B cell (primary cell): ENCODE measurements at regions not wholly inside any gene's neighbourhood (a gene's known extent, or its start where the extent isn't known, plus 50 kb on each side); places are given as distances from the start of the nearest gene placed in this dataset.

Source experiments
- ATAC-seq: fragments of 200-7000 bp; cut with Tn5 transposase; one replicate; pipeline ENCODE4 v1.10.0; 2021; ENCODE audit warnings: low read depth, mild to moderate bottlenecking, moderate number of reproducible peaks, moderate library complexity
- CTCF ChIA-PET: fragments of 350-600 bp; sonication (Branson Sonifier 250); formaldehyde crosslinking; loops from one replicate; lab custom pipeline; 2021; ENCODE audit warnings: antibody characterized with exemption, inconsistent platforms; lab: Charles Lee
- POLR2A ChIA-PET: fragments of 350-600 bp; sonication (Branson Sonifier 250); formaldehyde crosslinking; loops from one replicate; lab custom pipeline; 2021; ENCODE audit warnings: antibody characterized with exemption; lab: Charles Lee
- DNase-seq: peaks from one replicate; pipeline ENCODE4 v3.0.0; 2013
- H2AFZ ChIP-seq: 2 replicates; pipeline ENCODE4 v1.6.1; 2012; ENCODE audit warnings: mild to moderate bottlenecking, low read depth, low read length; ENCODE audit not compliant: insufficient read depth, poor library complexity, severe bottlenecking
- H3K27ac ChIP-seq, 2 donors: 1 replicate in 1 of 2; 2 replicates in 1 of 2; pipeline ENCODE4 v1.5.1; 2012 to 2013; ENCODE audit warnings: low read length in 2 of 2, mild to moderate bottlenecking in 2 of 2, moderate library complexity in 1 of 2
- H3K27me3 ChIP-seq, 4 experiments: fragments of 200-600 bp in 1 of 4; sonication (generic) in 1 of 4; replicated peaks in 1 of 4; 1 replicate in 2 of 4; 2 replicates in 2 of 4; pipeline versions ENCODE4 v1.6.1 to v1.7.0; 2013 to 2016; ENCODE audit warnings: low read length in 3 of 4, mild to moderate bottlenecking in 2 of 4, mixed read lengths in 1 of 4, moderate library complexity in 1 of 4; ENCODE audit not compliant: insufficient read depth in 4 of 4, control insufficient read depth in 3 of 4; ENCODE audit errors: control extremely low read depth in 1 of 4
- H3K36me3 ChIP-seq, 2 experiments: replicated peaks in 1 of 2; 1 replicate in 1 of 2; 2 replicates in 1 of 2; pipeline versions ENCODE4 v1.6.1 to v1.7.1; 2013; ENCODE audit warnings: low read length in 1 of 2; ENCODE audit not compliant: insufficient read depth in 2 of 2, control insufficient read depth in 1 of 2; ENCODE audit errors: control extremely low read depth in 1 of 2, extremely low read depth in 1 of 2
- H3K4me1 ChIP-seq, 2 donors: fragments of 200-600 bp in 1 of 2; sonication (generic) in 1 of 2; 1 replicate in 1 of 2; 2 replicates in 1 of 2; pipeline versions ENCODE4 v1.5.1 to v1.6.1; 2013 to 2017; ENCODE audit warnings: low read length in 2 of 2; ENCODE audit not compliant: control insufficient read depth in 2 of 2, insufficient read depth in 2 of 2
- H3K4me2 ChIP-seq: replicated peaks from 2 replicates; pipeline ENCODE3; 2012; ENCODE audit warnings: mild to moderate bottlenecking, low read depth, low read length; ENCODE audit not compliant: poor library complexity, severe bottlenecking
- H3K4me3 ChIP-seq, 5 experiments: fragments of 200-600 bp in 1 of 5; sonication (generic) in 1 of 5; 1 replicate in 3 of 5; 2 replicates in 2 of 5; pipeline versions ENCODE4 v1.5.1 to v1.7.0; 2011 to 2016; ENCODE audit warnings: low read length in 4 of 5, mild to moderate bottlenecking in 4 of 5, low read depth in 2 of 5, control low read depth in 1 of 5, moderate library complexity in 1 of 5; ENCODE audit not compliant: insufficient read depth in 1 of 5; ENCODE audit errors: control extremely low read depth in 1 of 5, extremely low read depth in 1 of 5
- H3K79me2 ChIP-seq: fragments of 200-600 bp; sonication (generic); one replicate; pipeline ENCODE4 v1.6.0; 2016; ENCODE audit warnings: low read length; ENCODE audit not compliant: control insufficient read depth, insufficient read depth
- H3K9ac ChIP-seq: fragments of 200-600 bp; sonication (generic); 2 replicates; pipeline ENCODE4 v1.6.1; 2017; ENCODE audit warnings: mild to moderate bottlenecking, low read length, moderate library complexity
- H3K9me3 ChIP-seq, 3 donors: one replicate each; pipeline versions ENCODE4 v1.6.1 to v1.7.1; 2013; ENCODE audit warnings: low read length in 2 of 3; ENCODE audit not compliant: control insufficient read depth in 2 of 3, insufficient read depth in 1 of 3; ENCODE audit errors: control extremely low read depth in 1 of 3
- H4K20me1 ChIP-seq: 2 replicates; pipeline ENCODE4 v1.6.0; 2012; ENCODE audit warnings: mild to moderate bottlenecking, low read length; ENCODE audit not compliant: insufficient read depth, control insufficient read depth, poor library complexity, severe bottlenecking
- H3K27ac Mint-ChIP-seq: one replicate; pipeline ENCODE4 v1.8.0; 2021; ENCODE audit warnings: mixed read lengths
- H3K27me3 Mint-ChIP-seq: one replicate; pipeline ENCODE4 v1.8.0; 2021; ENCODE audit warnings: mixed read lengths
- H3K4me1 Mint-ChIP-seq: one replicate; pipeline ENCODE4 v1.8.0; 2021; ENCODE audit warnings: mixed read lengths
- H3K4me3 Mint-ChIP-seq: one replicate; pipeline ENCODE4 v1.8.0; 2021; ENCODE audit warnings: mixed read lengths
- H3K9me3 Mint-ChIP-seq: one replicate; pipeline ENCODE4 v1.8.0; 2022; ENCODE audit warnings: mixed read lengths; ENCODE audit not compliant: insufficient read depth
- CTCF ChIP-seq: fragments of 200-600 bp; IDR thresholded peaks from one replicate; pipeline ENCODE4 v1.8.0; 2022; ENCODE audit warnings: antibody characterized with exemption, mild to moderate bottlenecking
- EZH2 ChIP-seq: IDR thresholded peaks from 2 replicates; pipeline ENCODE4 v1.6.1; 2012; ENCODE audit warnings: borderline replicate concordance, low read depth, mild to moderate bottlenecking, moderate library complexity, low read length; ENCODE audit not compliant: insufficient read depth, poor library complexity, severe bottlenecking
- whole genome bisulfite sequencing: methylation state at CpG from one replicate; pipeline ENCODE4 v1.1.5; 2013; ENCODE audit warnings: missing lambda C conversion rate; ENCODE audit not compliant: insufficient coverage; 5-methylcytosine and 5-hydroxymethylcytosine counted together
- intact Hi-C: fragments of 100-400 bp; cut with micrococcal nuclease; formaldehyde crosslinking; loops from one replicate; pipeline ENCODE4 v1.10.0; 2022

DNA sequence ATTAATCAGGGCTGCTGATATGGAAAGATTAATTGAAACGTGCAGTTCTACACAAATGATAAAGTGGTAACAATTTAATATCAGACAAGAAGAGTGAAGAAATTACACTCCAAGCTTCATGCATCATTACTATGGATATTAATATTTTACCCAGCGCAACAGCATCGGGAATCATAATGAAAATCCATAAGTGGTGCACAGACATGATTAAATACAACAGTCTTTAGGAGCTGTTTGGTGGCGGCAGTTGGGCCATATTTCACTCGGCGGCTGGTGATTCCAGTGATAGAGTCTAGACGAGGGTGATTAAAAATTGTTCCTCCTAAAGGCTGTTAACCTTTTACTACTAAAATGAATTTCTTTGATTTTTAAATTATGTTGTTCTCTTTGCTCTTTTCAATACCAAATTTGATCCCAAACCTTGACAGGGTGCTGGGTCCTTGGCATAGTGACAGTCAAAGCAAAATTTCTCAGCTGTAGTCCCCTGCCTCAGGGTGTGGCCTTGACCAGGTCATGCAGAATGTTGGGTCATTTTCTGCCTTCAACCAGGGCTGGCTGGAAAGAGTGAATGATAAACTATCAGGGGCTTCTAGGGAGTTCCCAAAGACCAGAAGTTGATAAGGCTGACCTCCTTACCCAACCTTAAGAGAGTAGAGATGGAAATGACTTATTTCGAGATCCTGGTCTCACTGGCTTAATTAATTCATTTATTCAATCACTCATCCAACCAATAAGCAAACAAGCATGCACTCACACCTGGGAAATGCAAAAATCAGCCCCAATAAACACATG is 392.0 kb downstream of the IL20RB start:
- no peaks in the 10 kb centered on the region for H3K79me2 ChIP-seq
- H3K9me3 ChIP-seq = peaks cover 0 to 6% (median 0%) of the 10 kb centered on the region in 3 donors
- TF ChIP-seq CTCF (no peak), EZH2 (no peak)
- H3K4me3 Mint-ChIP-seq = no peak overlapping the region
- no peaks in the 10 kb centered on the region for H3K27me3 Mint-ChIP-seq
- DNase-seq = no peak
- intact Hi-C loops = no loop called here
- ATAC-seq = no peak
- no peak overlapping the region for H3K4me3 ChIP-seq
- ChIA-PET POLR2A (no interaction called here), CTCF (no interaction called here)
- H3K9me3 Mint-ChIP-seq = peaks cover 2% of the 10 kb centered on the region
- H3K9ac ChIP-seq = no peak overlapping the region
- H3K27me3 ChIP-seq = no peaks in the 10 kb centered on the region
- no peak overlapping the region for H3K27ac ChIP-seq
- no peak overlapping the region for H3K4me2 ChIP-seq
- no peaks in the 10 kb centered on the region for H4K20me1 ChIP-seq
- no peak overlapping the region for H3K27ac Mint-ChIP-seq
- no peaks in the 10 kb centered on the region for H3K36me3 ChIP-seq
- H2AFZ ChIP-seq = no peak overlapping the region
- H3K4me1 ChIP-seq = no peaks in the 10 kb centered on the region
- no peaks in the 10 kb centered on the region for H3K4me1 Mint-ChIP-seq
- no CpG with 5 or more reads among the region's 8 CpGs for WGBS

DNA sequence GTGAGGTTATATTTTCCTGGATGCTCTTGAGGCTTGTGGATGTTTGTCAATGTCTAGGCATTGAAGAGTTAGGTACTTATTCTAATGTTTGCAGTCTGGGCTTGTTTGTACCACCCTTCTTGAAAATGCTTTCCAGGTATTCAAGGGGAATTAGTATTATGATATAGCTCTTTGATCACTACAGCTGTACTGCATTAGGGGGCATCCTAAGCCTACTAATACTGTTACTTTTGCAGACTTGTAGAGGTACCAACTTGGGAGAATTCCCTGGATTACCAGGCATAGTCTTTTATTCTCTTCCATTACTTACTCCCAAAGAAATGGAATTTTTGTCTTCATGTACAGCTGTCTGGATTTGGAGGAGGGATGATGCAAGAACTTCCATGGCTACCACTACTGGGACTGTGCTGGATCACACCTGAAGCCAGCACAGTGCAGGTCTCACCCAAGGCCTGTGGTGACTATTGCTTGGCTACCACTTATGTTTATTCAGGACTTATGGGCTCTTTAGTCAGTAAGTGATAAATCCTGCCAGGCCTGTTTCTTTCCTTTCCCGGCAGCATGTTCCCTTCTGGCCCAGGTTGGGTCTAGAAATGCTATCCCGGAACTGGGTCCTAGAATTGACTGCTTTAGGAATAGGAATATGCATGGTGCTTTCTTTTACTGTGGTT is 402.9 kb downstream of the IL20RB start:
- Histone ChIP-seq H3K4me2 (no peak overlapping the region), H3K4me1 (no peaks in the 10 kb centered on the region), H3K4me3 (no peak overlapping the region), H4K20me1 (no peaks in the 10 kb centered on the region), H2AFZ (no peak overlapping the region), H3K27me3 (no peaks in the 10 kb centered on the region), H3K36me3 (no peaks in the 10 kb centered on the region), H3K27ac (no peak overlapping the region), H3K9ac (no peak overlapping the region), H3K79me2 (no peaks in the 10 kb centered on the region), H3K9me3 (peaks cover 2 to 6% (median 6%) of the 10 kb centered on the region in 3 donors)
- no CpG with 5 or more reads among the region's 2 CpGs for WGBS
- ChIA-PET POLR2A (no interaction called here), CTCF (no interaction called here)
- H3K9me3 Mint-ChIP-seq = peaks cover 8% of the 10 kb centered on the region
- H3K27me3 Mint-ChIP-seq = no peaks in the 10 kb centered on the region
- TF ChIP-seq EZH2 = no peak
- no peak for TF ChIP-seq CTCF
- no peak overlapping the region for H3K27ac Mint-ChIP-seq
- no peak overlapping the region for H3K4me3 Mint-ChIP-seq
- ATAC-seq (no peak), DNase-seq (no peak)
- H3K4me1 Mint-ChIP-seq = no peaks in the 10 kb centered on the region
- intact Hi-C loops = no loop called here
